Mucosa of gallbladder (tissue), 1 donor: ENCODE measurements at regions not wholly inside any gene's neighbourhood (a gene's known extent, or its start where the extent isn't known, plus 50 kb on each side); places are given as distances from the start of the nearest gene placed in this dataset.
"Not testable (repeated sequence)": the region's sequence is repeated elsewhere in the genome, so short reads cannot be mapped to it uniquely, and the experiment has no call there.

Experiments
- DNase-seq: peaks from one replicate; pipeline ENCODE4 v3.0.0-alpha.2; 2020; ENCODE audit warnings: low spot score
- donor health status: DM: no; HTN: no; CAD: no.

- DNase-seq, result peak; percentile 40
Measured at GRCh38 chr13:111005808-111006505, 91.1 kb upstream of the ANKRD10 start.

GRCh38 chr13:111005364-111005763 lies 90.5 kb upstream of the ANKRD10 start:
- DNase-seq, result no peak

DNA sequence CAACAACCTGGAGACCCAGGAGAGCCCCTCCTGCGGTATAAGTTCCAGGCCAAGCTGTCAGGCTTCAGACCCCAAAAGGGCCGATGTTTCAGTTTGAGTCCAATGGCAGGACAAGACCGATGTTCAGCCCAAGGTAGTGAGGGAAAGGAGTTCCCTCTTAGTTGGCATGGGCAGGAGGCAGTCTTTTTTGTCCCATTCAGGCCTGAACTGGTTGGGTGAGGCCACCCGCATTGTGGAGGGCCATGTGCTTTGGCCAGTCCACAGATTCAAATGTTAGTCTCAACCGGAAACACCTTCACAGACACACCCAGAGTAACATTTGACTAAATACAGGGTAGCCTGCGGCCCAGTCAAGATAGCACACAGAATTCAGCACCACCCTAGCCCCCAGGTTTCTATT lies 89.6 kb upstream of the ANKRD10 start:
- no peak for DNase-seq

DNA sequence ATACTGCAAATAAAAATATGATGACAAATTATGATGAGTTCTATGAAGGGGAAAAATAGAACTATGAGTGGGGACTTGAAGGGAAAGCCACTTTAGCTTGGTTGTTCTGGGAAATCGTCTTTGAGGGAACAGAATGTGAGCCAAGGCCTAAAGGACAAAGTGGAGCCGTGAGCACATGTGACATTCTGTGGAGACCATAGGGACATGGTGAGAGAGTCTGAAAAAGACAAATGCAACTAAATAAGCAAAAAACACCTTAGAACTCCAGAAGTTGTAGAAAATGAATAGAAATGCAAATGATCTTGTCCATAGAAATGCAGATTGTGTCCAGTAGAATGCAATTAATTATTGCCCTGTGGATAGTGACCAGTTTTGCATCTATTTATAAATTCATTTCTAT lies 86.8 kb upstream of the ANKRD10 start:
- no peak for DNase-seq

DNA sequence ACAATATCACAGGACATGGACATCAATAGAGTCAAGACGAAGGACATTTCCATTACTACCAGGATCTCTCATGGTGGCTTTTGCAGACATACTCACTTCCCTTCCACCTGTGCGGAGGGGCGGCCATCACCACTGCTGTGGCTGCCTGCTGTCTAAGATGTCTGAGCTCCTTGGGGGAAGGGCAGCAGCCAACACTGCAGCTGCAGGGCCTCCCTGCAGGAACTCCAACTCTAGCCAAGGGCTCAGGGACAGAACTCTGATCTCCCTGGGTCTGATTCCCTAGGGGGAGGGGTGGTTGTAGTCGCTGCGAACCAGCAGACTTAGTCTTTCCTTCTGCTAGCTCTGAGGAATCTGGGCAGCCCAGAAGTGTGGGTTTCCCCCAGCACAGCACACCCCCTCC lies 78.9 kb upstream of the ANKRD10 start:
- DNase-seq, result no peak

- no peak for DNase-seq
Measured at GRCh38 chr13:110991991-110992508, 77.2 kb upstream of the ANKRD10 start.

GRCh38 chr13:110989331-110989730 lies 74.5 kb upstream of the ANKRD10 start:
- DNase-seq, result no peak

- DNase-seq, result no peak
Measured at GRCh38 chr13:110985541-110985940, 70.7 kb upstream of the ANKRD10 start.

DNA sequence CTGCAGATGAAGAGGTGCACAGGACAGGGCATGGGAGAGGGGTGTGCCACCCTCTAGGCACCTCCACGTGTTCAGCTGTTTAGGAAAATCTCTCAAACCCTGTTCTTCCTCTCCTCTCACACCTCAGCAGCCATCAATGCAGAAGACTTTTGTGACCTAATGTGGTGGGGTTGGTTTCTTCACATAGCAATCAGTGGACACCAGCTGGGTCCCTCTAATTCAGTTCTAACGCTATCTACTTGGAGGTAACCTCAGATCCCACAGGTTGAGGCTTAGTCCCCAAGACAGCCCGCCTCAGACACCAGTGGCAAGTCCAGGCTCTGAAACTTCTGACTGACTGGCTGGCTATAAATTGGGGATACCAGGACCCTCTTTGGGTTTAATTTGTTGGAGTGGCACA lies 69.9 kb upstream of the ANKRD10 start:
- DNase-seq, result no peak

DNA sequence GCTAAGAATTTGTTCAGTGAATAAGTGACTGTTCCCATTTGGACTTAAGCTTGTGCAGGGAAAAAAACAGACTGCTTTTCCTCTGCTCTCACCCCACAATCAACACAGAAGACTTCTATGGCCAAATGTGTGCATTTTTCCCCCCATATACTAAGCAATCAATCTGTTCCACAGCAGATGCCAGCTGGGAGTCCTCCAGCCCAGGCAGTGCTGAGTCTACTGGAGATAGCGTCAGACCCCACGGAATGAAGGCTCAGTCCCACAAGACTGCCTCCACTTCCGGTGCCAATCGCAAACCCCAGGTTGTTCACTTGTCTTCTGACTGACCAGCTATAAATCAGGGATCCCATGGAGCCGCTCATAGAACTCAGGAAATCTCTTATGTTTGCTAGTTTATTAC lies 69.5 kb upstream of the ANKRD10 start:
- DNase-seq, result no peak

DNA sequence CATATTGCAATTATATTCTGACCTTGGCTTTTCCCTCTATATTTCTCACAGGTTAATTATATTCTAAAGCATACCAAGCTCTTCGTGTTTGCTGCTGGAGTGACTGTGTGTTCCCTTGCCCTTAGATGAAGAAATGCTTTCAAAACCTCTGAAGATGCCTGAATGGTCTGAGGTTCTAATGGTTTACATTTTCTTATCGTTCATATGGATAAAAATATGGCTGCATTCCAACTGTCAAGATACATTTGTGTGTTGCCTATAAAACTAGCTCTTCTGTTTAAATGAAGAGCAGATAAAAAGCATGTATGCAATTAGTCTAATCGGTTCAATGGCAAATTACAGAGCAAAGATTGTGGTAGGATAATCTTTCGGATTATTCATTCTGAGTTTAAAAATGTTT lies 68.4 kb upstream of the ANKRD10 start:
- no peak for DNase-seq

DNA sequence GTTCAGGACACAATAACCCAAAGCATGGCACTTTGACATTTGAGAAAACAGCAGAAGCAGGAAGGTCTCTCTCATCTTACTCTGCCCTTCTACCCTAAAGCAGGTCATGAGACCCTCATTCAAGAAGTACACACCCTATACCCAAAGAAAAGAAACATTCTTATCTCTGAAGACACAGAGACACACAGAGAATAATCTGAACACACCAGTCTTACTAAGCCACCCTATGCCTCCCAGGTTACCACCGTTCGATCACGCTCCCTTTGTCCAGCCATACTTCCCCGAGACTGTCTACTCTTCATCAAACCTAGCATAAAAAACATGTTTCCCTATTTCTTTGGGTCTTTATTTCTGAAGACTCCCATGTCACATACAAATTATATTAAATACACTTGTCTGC lies 66.5 kb upstream of the ANKRD10 start:
- no peak for DNase-seq

DNA sequence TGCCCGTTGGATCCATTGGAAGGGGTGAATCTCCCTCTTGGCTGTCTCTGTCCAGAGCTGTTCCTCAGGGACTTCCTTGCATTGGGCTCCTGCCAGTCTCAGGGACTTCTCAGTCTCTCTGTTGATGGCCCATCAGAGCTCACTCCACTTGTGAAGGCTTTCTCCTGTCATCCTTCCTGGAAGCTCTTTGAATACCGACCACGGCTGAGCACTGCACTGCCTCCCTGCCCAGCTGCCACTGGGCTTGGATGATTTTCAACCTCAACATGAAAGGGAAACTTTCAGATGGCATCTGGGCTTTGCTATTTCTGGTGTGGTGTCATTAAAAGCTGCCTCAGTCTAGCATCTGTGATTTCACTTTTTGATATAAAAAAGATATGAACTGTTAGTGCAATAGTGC lies 66.1 kb upstream of the ANKRD10 start:
- DNase-seq, result no peak

DNA sequence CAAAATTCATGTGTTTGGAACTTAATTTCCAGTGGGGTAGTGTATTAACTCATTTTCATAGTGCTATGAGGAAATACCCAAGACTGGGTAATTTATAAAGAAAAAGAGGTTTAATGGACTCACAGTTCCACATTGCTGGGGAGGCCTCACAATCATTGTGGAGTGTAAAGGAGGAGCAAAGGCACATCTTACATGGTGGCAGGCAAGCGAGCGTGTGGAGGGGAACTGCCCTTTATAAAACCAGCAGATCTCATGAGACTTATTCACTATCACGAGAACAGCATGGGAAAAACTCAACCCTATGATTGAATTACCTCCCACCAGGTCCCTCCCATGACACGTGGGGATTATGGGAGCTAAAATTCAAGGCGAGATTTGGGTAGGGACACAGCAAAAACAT lies 64.3 kb upstream of the ANKRD10 start:
- not testable (repeated sequence) for DNase-seq

DNA sequence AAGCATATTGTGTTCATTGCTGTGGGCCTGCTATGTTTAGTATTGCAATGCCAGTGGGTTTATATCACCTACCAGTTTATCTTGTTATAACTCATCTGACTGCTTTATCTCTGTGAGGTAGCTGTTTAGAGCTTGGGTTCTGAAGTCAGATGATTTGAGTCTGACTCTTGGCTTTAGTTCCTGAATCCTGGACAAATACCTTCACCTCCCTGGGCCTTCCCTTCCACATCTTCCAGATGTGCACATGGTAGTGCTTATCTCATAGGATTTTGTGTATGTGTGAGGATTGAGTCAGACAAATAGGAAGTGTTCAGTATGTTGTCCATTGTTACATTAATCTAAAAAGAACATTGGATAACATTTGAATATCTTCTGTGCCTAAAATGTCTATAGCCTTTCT lies 63.5 kb upstream of the ANKRD10 start:
- no peak for DNase-seq

DNA sequence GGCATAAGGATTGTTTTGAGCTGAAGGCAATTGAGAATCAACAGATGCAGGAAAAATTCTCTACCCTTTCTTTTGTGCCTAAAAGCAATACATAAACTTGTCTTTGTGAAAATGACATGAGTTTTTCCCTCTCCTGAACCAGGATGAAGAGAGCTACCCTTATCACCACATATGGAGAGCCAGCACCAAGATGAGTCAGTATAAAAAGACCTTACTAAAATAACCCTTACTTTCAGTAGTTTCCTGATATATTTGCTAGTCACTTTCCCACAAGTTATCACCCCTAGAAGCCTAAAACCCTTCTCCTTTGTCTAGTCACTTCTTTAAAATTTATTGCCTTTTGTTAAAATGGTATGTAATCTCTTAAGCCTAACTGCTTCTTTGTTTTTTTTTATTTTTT lies 61.9 kb upstream of the ANKRD10 start:
- no peak for DNase-seq

DNA sequence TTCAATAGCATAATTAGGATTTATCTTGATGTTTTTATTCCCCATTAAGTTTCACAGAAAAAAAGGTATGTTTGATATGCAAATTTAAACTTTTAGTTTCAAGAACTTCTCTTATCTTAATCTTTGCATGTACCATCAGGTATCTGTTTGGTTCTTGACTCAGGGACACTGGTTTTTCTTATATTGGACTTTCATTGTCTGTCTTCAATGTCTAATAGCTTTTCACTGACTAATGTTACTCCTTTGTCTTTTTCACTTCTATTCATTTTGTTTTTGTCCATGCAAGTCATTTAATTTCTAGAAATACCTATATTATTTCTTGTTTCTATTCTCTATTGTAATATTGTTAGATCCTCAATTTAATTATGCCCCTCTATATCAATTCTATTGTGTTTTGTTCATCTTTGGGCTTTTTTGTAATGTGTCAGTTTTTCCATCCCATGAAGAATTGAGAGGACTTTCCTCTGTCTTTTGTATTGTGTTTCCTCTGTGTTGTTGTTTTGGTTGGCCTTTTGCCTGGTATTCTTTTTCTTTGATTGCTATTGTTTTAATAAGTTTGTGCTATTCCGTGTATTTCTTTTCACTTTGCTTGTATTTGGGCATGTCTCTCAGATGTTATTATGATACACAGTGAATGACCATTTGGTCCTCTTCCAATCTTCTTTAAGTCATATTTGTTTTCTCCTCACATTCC lies 58.3 kb upstream of the ANKRD10 start:
- no peak for DNase-seq

- DNase-seq, result no peak
Measured at GRCh38 chr13:110971486-110971885, 56.6 kb upstream of the ANKRD10 start.

DNA sequence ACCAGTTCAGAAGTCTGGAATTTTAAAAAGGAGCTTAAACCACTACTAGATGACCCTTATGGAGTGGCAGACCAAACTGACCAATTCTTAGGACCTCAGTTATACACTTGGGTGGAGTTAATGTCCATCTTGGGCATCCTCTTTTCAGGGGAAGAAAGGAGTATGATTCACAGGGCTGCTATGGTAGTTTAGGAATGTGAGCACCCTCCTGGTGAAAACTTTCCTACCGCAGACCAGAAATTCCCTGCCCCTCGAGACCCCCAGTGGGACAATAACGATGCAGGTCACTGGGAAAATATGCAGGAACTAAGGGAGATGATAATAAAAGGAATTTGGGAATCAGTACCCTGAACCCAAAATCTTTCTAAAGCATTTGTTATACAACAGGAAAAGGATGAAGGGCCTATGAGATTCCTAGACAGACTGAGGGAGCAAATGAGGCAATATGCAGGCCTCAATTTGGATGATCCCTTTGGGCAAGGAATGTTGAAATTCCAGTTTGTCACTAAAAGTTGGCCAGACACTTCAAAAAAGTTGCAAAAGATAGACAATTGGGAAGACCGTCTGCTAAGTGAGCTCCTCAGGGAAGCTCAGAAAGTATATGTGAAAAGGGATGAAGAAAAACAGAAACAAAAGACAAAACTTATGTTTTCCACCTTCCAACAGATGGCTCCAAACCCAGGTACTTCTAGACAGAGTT lies 52.4 kb upstream of the ANKRD10 start:
- not testable (repeated sequence) for DNase-seq

DNA sequence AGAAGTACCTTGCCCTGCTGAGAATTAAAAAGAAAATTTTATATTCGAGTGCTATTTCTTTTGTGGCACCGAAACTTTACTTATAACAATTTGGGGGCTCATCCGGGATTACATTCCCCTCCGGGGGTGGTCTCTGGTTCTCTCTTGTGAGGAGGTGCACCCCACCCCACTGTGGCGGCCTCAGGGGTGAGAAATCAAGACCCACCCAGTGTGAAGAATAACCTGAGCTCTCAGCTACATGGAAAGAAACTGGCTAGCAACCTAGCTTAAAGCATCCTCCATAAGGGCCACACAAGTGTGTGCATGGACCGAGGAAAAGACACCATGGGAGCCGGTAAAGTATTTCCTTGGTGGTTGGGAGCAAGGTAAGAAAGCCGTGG lies 50.9 kb upstream of the ANKRD10 start:
- DNase-seq, result no peak

DNA sequence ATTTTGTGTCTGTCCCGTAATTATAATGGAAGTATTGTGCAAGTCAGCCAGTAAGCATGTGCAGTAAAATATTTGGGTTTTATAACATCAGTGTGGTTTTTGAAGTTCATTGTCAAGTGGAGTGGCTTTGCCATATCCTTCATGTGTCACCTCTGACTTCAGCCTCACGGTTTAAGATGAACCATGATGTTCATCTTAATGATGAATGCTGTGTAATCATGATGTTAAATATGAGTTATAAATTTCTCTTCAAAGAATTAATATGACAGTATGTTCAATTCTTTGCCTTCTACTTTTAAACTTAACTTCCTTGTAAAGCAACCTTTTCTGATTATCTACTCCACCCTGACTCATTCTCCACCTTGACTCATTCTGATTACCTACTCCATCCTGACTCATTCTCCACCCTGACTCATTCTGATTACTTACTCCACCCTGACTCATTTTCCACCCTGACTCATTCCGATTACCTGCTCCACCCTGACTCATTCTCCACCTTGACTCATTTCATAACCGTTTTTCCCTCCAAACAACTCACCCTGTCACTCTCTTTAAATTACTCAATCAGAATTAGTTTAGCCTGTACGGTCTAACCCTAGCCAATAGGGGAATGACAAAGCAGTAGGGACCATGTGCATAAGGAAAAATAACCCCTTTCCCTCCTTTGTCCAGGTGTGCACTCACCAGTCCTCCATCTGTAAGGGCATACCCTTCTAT lies 50.3 kb upstream of the ANKRD10 start:
- DNase-seq, result peak; percentile 34
